OCI-LY3 (cell line): ENCODE measurements at regions not wholly inside any gene's neighbourhood (a gene's known extent, or its start where the extent isn't known, plus 50 kb on each side); places are given as distances from the start of the nearest gene placed in this dataset.

Experiments
- CTCF ChIP-seq: fragments of 200-600, 300-600 bp; sonication (generic); IDR thresholded peaks from 2 replicates; pipeline ENCODE4 v1.5.1; 2014; ENCODE audit warnings: antibody characterized with exemption, low read length, low read depth
- EZH2phosphoT487 ChIP-seq: fragments of 200-600 bp; shearing (Covaris generic); IDR thresholded peaks from 2 replicates; pipeline ENCODE4 v1.6.1; 2018; ENCODE audit warnings: antibody characterized with exemption, mixed run types, low read depth

GRCh38 chr3:144770281-144770680 is 798.7 kb downstream of the DIPK2A start:
- TF ChIP-seq CTCF = no peak
- no peak for TF ChIP-seq EZH2phosphoT487
